HCT116 (cell line): ENCODE measurements at regions not wholly inside any gene's neighbourhood (a gene's known extent, or its start where the extent isn't known, plus 50 kb on each side); places are given as distances from the start of the nearest gene placed in this dataset.

Experiments
- ATAC-seq: fragments of 200-7000 bp; cut with Tn5 transposase; 2 replicates; pipeline ENCODE4 v1.9.1; 2020; ENCODE audit warnings: mild to moderate bottlenecking, moderate library complexity
- BruUV-seq: library from RNA; stranded (reverse); fragments of 400-500 nt; replicated peaks from 2 replicates; lab custom pipeline; 2021; lab: Mats Ljungman, UMichigan
- CTCF ChIA-PET: fragments of 300-600 bp; sonication (Branson Sonifier 250); formaldehyde crosslinking; loops from one replicate; lab custom pipeline; 2021; ENCODE audit warnings: antibody characterized with exemption; lab: Charles Lee
- POLR2A ChIA-PET: fragments of 300-600, 350-600 bp; sonication (Branson Sonifier 250); formaldehyde crosslinking; loops from one replicate; lab custom pipeline; 2021; ENCODE audit warnings: antibody characterized with exemption; lab: Charles Lee
- RAD21 ChIA-PET, 2 experiments: fragments of 300-600 bp; sonication (Branson Sonifier 250); formaldehyde crosslinking; loops; one replicate each; lab custom pipeline; 2023; ENCODE audit warnings: low total read pairs in 2 of 2; ENCODE audit not compliant: uncharacterized antibody in 2 of 2, unreplicated experiment in 2 of 2, low non-redundant PET in 1 of 2; lab: Charles Lee
- DNase-seq: peaks from one replicate; pipeline ENCODE4 v3.0.0-alpha.2; 2010; ENCODE audit warnings: low read depth, low spot score
- H2AFZ ChIP-seq: fragments of 200-600 bp; shearing (Covaris generic), sonication (generic); 2 replicates; pipeline ENCODE4 v1.6.1; 2017; ENCODE audit warnings: low read depth, mixed run types, mixed read lengths, antibody characterized with exemption, low read length; ENCODE audit not compliant: poor library complexity, severe bottlenecking
- H3K27ac ChIP-seq: 2 replicates; pipeline ENCODE4 v1.5.1; 2012; ENCODE audit warnings: low read depth, low read length
- H3K27me3 ChIP-seq: fragments of 200-600 bp; sonication (generic); 2 replicates; pipeline ENCODE4 v1.6.1; 2016; ENCODE audit warnings: mixed run types, low read length, mixed read lengths; ENCODE audit not compliant: insufficient read depth
- H3K36me3 ChIP-seq, 2 experiments: fragments of 200-500 bp in 1 of 2; fragments of 200-600 bp in 1 of 2; sonication (Bioruptor generic) in 1 of 2; sonication (generic) in 1 of 2; 2 replicates each; pipeline versions ENCODE4 v1.5.1 to v1.6.1; 2014 to 2016; ENCODE audit warnings: low read length in 2 of 2, inconsistent platforms in 1 of 2, mixed read lengths in 1 of 2, mixed run types in 1 of 2; ENCODE audit not compliant: insufficient read depth in 2 of 2, control insufficient read depth in 1 of 2
- H3K4me1 ChIP-seq, 2 experiments: fragments of 200-600 bp in 1 of 2; sonication (generic) in 1 of 2; 2 replicates each; pipeline versions ENCODE4 v1.5.1 to v1.6.1; 2012 to 2017; ENCODE audit warnings: low read length in 2 of 2, inconsistent platforms in 1 of 2, mild to moderate bottlenecking in 1 of 2, mixed read lengths in 1 of 2, mixed run types in 1 of 2, moderate library complexity in 1 of 2; ENCODE audit not compliant: insufficient read depth in 2 of 2, control insufficient read depth in 1 of 2
- H3K4me2 ChIP-seq: fragments of 200-600 bp; sonication (generic); 2 replicates; pipeline ENCODE4 v1.6.1; 2017; ENCODE audit warnings: mixed run types, low read length, mixed read lengths
- H3K4me3 ChIP-seq, 2 experiments: fragments of 200-600 bp in 1 of 2; sonication (generic) in 1 of 2; replicated peaks in 1 of 2; 2 replicates each; pipeline ENCODE4 v1.5.1; 2011 to 2016; ENCODE audit warnings: low read length in 2 of 2, control low read depth in 1 of 2, low read depth in 1 of 2, mild to moderate bottlenecking in 1 of 2, mixed read lengths in 1 of 2, mixed run types in 1 of 2
- H3K79me2 ChIP-seq: fragments of 200-600 bp; sonication (generic); 2 replicates; pipeline ENCODE4 v1.6.1; 2017; ENCODE audit warnings: mild to moderate bottlenecking, mixed run types, low read length, moderate library complexity, mixed read lengths; ENCODE audit not compliant: insufficient read depth
- H3K9ac ChIP-seq: fragments of 200-600 bp; sonication (generic); 2 replicates; pipeline ENCODE4 v1.6.1; 2016; ENCODE audit warnings: low read length, mixed read lengths
- H3K9me2 ChIP-seq: fragments of 200-600 bp; sonication (generic), shearing (Covaris generic); 2 replicates; pipeline ENCODE4 v1.6.1; 2017; ENCODE audit warnings: mixed run types, mild to moderate bottlenecking, moderate library complexity; ENCODE audit not compliant: insufficient read depth
- H3K9me3 ChIP-seq, 2 experiments: fragments of 200-500 bp in 1 of 2; fragments of 200-600 bp in 1 of 2; sonication (Bioruptor generic) in 1 of 2; sonication (generic) in 1 of 2; 2 replicates each; pipeline ENCODE4 v1.6.1; 2014 to 2017; ENCODE audit warnings: low read length in 2 of 2, mixed read lengths in 2 of 2, inconsistent platforms in 1 of 2, low read depth in 1 of 2, mild to moderate bottlenecking in 1 of 2, mixed run types in 1 of 2, moderate library complexity in 1 of 2; ENCODE audit not compliant: control insufficient read depth in 1 of 2, insufficient read depth in 1 of 2
- H4K20me1 ChIP-seq: fragments of 200-600 bp; sonication (generic), shearing (Covaris generic); 2 replicates; pipeline ENCODE4 v1.6.1; 2017; ENCODE audit warnings: mixed run types, mild to moderate bottlenecking, moderate library complexity; ENCODE audit not compliant: insufficient read depth
- ATF3 ChIP-seq: IDR thresholded peaks from 2 replicates; pipeline ENCODE4 v1.6.1; 2012
- CEBPB ChIP-seq: IDR thresholded peaks from 2 replicates; pipeline ENCODE4 v1.6.1; 2012; ENCODE audit warnings: low read depth
- CTCF ChIP-seq, 3 experiments: fragments of 200-600 bp in 1 of 3; sonication (generic) in 1 of 3; IDR thresholded peaks in 2 of 3; conservative IDR thresholded peaks in 1 of 3; 2 replicates each; pipeline ENCODE4 v1.5.1; 2012 to 2017; ENCODE audit warnings: low read depth in 2 of 3, low read length in 2 of 3, antibody characterized with exemption in 1 of 3, borderline replicate concordance in 1 of 3, control low read depth in 1 of 3, mild to moderate bottlenecking in 1 of 3, mixed read lengths in 1 of 3, mixed run types in 1 of 3, moderate library complexity in 1 of 3; ENCODE audit not compliant: insufficient read depth in 1 of 3
- EGR1 ChIP-seq: IDR thresholded peaks from 2 replicates; pipeline ENCODE4 v1.6.1; 2012; ENCODE audit warnings: low read depth
- ELF1 ChIP-seq: IDR thresholded peaks from 2 replicates; pipeline ENCODE4 v1.6.1; 2012; ENCODE audit warnings: low read depth, borderline replicate concordance
- EZH2 ChIP-seq: fragments of 200-600 bp; sonication (generic); IDR thresholded peaks from 2 replicates; pipeline ENCODE4 v1.6.1; 2017; ENCODE audit warnings: antibody characterized with exemption, mixed run types
- JUND ChIP-seq: IDR thresholded peaks from 2 replicates; pipeline ENCODE4 v1.6.1; 2012
- MAX ChIP-seq: IDR thresholded peaks from 2 replicates; pipeline ENCODE4 v1.6.1; 2012
- POLR2A ChIP-seq: IDR thresholded peaks from 2 replicates; pipeline ENCODE4 v1.7.0; 2011; ENCODE audit warnings: borderline replicate concordance; ENCODE audit not compliant: insufficient read depth, insufficient read length; ENCODE audit errors: extremely low read depth
- POLR2AphosphoS5 ChIP-seq: IDR thresholded peaks from 2 replicates; pipeline ENCODE4 v1.6.1; 2011; ENCODE audit warnings: mild to moderate bottlenecking, low read depth, low read length, moderate library complexity
- RAD21 ChIP-seq: IDR thresholded peaks from 2 replicates; pipeline ENCODE4 v1.6.1; 2012; ENCODE audit warnings: low read depth, mild to moderate bottlenecking
- REST ChIP-seq: IDR thresholded peaks from 2 replicates; pipeline ENCODE4 v1.6.1; 2012; ENCODE audit warnings: low read depth
- SP1 ChIP-seq: IDR thresholded peaks from 2 replicates; pipeline ENCODE4 v1.6.1; 2012; ENCODE audit warnings: low read depth
- SRF ChIP-seq: IDR thresholded peaks from 2 replicates; pipeline ENCODE4 v1.6.1; 2012; ENCODE audit warnings: low read depth
- TCF7L2 ChIP-seq: IDR thresholded peaks from 2 replicates; pipeline ENCODE4 v1.7.0; 2011; ENCODE audit warnings: borderline replicate concordance, inconsistent platforms; ENCODE audit not compliant: insufficient read depth, insufficient read length; ENCODE audit errors: extremely low read depth
- YY1 ChIP-seq: IDR thresholded peaks from 2 replicates; pipeline ENCODE4 v1.6.1; 2011; ENCODE audit warnings: low read length, low read depth, moderate library complexity, mild to moderate bottlenecking; ENCODE audit not compliant: insufficient replicate concordance; ENCODE audit errors: extremely low read depth
- ZBTB33 ChIP-seq: IDR thresholded peaks from 2 replicates; pipeline ENCODE4 v1.6.1; 2011; ENCODE audit warnings: mild to moderate bottlenecking, low read length, moderate library complexity; ENCODE audit not compliant: insufficient replicate concordance; ENCODE audit errors: extremely low read depth
- ZFX ChIP-seq: fragments of 450-650 bp; IDR thresholded peaks from 2 replicates; pipeline ENCODE4 v1.6.1; 2017
- ZNF274 ChIP-seq: fragments of 200-500 bp; sonication (Bioruptor generic); IDR thresholded peaks from 2 replicates; pipeline ENCODE4 v1.6.1; 2014; ENCODE audit warnings: mild to moderate bottlenecking, low read depth, low read length, inconsistent platforms
- intact Hi-C: fragments of 100-400 bp; cut with micrococcal nuclease; formaldehyde crosslinking; loops from 2 replicates; pipeline ENCODE4 v1.10.0; 2022

GRCh38 chr14:31966896-31967668, 110.0 kb upstream of the ARHGAP5 start:
- CTCF ChIA-PET, result no interaction called here
- H3K27ac ChIP-seq, result no peak overlapping the region

More at GRCh38 chr14:31966896-31967668, 110.0 kb upstream of the ARHGAP5 start:
- ATAC-seq (no peak), DNase-seq (no peak)
- Histone ChIP-seq H3K4me3 (no peak overlapping the region), H3K9ac (no peak overlapping the region), H3K9me3 (no peaks in the 10 kb centered on the region; a peak in 1 of 4 replicates), H3K27me3 (no peaks in the 10 kb centered on the region), H3K4me2 (no peak overlapping the region), H4K20me1 (no peaks in the 10 kb centered on the region), H3K36me3 (no peaks in the 10 kb centered on the region), H3K9me2 (no peaks in the 10 kb centered on the region), H2AFZ (no peak overlapping the region), H3K4me1 (peaks cover 0 to 7% of the 10 kb centered on the region in 2 experiments; a peak in 1 of 4 replicates), H3K79me2 (no peaks in the 10 kb centered on the region)
- RAD21 ChIA-PET, result no interaction called here
- TF ChIP-seq ZNF274 (no peak), MAX (no peak), POLR2A (no peak), RAD21 (no peak), ZBTB33 (no peak), REST (no peak), CTCF (IDR thresholded peaks at IDR 0.05 in 2 of 3, conservative IDR thresholded peaks at IDR 0.05 in 1 of 3; ENCODE audit: borderline replicate concordance in 1 of 3, insufficient read depth in 1 of 3, low read depth in 2 of 3, low read length in 2 of 3) (no peak), YY1 (no peak), CEBPB (no peak), ATF3 (no peak), SRF (no peak), POLR2AphosphoS5 (no peak), ZFX (no peak), TCF7L2 (no peak), SP1 (no peak), EZH2 (no peak), EGR1 (no peak), ELF1 (no peak), JUND (no peak)
- BruUV-seq, result no TSS peak
- intact Hi-C loops, result no loop called here
- POLR2A ChIA-PET, result no interaction called here
